Muscle of leg (tissue), 3 donors: ENCODE measurements at regions not wholly inside any gene's neighbourhood (a gene's known extent, or its start where the extent isn't known, plus 50 kb on each side); places are given as distances from the start of the nearest gene placed in this dataset.
"Not testable (repeated sequence)": the region's sequence is repeated elsewhere in the genome, so short reads cannot be mapped to it uniquely, and the experiment has no call there.

Source experiments
- DNase-seq: peaks from one replicate; pipeline ENCODE4 v3.0.0; 2013
- H3K27ac ChIP-seq: one replicate; pipeline ENCODE4 v1.5.1; 2013; ENCODE audit warnings: mild to moderate bottlenecking, low read length, control low read depth
- H3K27me3 ChIP-seq: one replicate; pipeline ENCODE4 v1.6.1; 2013; ENCODE audit warnings: low read length; ENCODE audit not compliant: control insufficient read depth, insufficient read depth
- H3K36me3 ChIP-seq: one replicate; pipeline ENCODE4 v1.6.1; 2013; ENCODE audit warnings: low read length; ENCODE audit not compliant: control insufficient read depth, insufficient read depth
- H3K4me1 ChIP-seq: one replicate; pipeline ENCODE4 v1.6.1; 2013; ENCODE audit warnings: low read length; ENCODE audit not compliant: control insufficient read depth, insufficient read depth
- H3K4me3 ChIP-seq: one replicate; pipeline ENCODE4 v1.5.1; 2013; ENCODE audit warnings: low read length, control low read depth
- H3K9me3 ChIP-seq: replicated peaks from 2 replicates; pipeline ENCODE4 v1.6.1; 2013; ENCODE audit warnings: low read depth, low read length; ENCODE audit not compliant: control insufficient read depth
- WGBS: methylation state at CpG from one replicate; pipeline ENCODE4 v1.1.5; 2013; ENCODE audit warnings: missing lambda C conversion rate; ENCODE audit not compliant: insufficient coverage; 5-methylcytosine and 5-hydroxymethylcytosine counted together

DNA sequence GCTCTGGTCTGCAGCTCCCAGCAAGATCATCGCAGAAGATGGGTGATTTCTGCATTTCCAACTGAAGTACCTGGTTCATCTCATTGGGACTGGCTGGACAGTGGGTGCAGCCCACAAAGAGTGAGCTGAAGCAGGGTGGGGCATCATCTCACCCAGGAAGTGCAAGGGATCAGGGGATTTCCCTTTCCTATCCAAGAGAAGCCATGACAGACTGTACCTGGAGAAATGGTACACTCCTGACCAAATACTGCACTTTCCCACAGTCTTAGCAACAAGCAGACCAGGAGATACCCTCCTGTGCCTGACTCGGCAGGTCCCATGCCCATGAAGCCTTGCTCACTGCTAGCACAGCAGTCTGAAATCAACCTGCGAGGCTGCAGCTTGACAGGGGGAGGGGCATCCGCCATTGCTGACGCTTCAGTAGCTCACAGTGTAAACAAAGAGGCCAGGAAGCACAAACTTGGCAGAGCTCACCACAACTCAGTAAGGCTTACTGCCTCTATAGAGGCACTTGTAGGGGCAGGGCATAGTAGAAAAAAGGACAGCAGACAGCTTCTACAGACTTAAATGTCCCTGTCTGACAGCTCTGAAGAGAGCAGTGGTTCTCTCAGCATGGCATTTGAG lies 60.5 kb downstream of the AREG start:
- H3K27me3 ChIP-seq, H3K4me3 ChIP-seq, H3K9me3 ChIP-seq, H3K36me3 ChIP-seq, H3K4me1 ChIP-seq, H3K27ac ChIP-seq: not testable (repeated sequence)
- WGBS: 44% methylated on average over 5 of the region's 5 CpGs
- DNase-seq: peak; percentile 43

DNA sequence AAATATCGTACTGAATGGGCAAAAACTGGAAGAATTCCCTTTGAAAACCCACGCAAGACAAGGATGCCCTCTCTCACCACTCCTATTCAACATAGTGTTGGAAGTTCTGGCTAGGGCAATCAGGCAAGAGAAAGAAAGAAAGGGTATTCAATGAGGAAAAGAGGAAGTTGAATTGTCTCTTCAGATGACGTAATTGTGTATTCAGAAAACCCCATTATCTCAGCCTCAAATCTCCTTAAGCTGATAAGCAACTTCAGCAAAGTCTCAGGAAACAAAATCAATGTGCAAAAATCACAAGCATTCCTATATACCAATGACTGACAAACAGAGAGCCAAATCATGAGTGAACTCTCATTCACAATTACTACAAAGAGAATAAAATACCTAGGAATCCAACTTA lies 64.4 kb downstream of the AREG start:
- not testable (repeated sequence) for DNase-seq, H3K36me3 ChIP-seq, H3K9me3 ChIP-seq, H3K4me1 ChIP-seq, H3K4me3 ChIP-seq, H3K27ac ChIP-seq, H3K27me3 ChIP-seq
- WGBS: no CpG with 5 or more reads among the region's 3 CpGs

DNA sequence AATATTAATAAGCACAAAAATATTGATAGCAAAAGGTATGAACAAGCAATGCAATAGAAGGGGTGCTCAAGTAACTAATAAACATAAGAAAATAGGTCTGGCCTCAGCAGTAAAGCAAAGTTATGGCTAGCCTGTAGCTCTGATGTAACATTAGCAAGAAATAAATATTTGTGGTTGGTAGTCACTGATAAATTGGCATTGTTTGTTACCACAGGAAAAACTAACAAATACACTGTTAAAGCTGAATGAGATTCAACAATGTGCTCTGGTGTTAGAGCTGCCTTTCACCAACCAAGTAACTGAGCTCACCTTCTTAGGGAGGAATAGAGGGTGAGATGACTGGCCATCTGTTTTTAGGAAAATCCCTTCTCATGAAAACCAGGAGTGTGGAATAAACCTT lies 71.4 kb downstream of the AREG start:
- no peaks in the 10 kb centered on the region for H3K9me3 ChIP-seq
- H3K27me3 ChIP-seq: no peaks in the 10 kb centered on the region
- DNase-seq: no peak
- H3K27ac ChIP-seq: no peak overlapping the region
- H3K4me1 ChIP-seq: no peaks in the 10 kb centered on the region
- H3K36me3 ChIP-seq: no peaks in the 10 kb centered on the region
- no peak overlapping the region for H3K4me3 ChIP-seq

DNA sequence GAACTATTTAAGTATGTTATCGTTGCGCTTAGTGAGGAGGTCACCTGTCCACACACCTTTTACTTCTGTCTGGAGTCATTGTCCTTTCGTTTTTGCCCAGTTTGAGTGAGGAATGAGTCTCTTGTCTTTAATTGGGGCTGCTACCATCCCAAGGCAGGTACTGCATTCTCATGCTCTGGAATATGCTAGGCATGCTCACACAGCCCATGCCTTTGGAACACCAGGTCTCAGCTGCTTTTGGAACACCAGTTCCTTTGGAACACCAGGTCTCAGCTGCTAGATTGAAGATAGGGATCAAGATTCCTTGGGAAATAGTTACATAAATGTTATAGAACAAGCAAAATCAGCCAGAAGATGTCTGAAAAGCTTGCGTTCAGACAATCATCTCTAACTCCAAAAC lies 73.1 kb downstream of the AREG start:
- WGBS: 95% methylated on average over 3 of the region's 4 CpGs
- Histone ChIP-seq H3K4me3 (no peak overlapping the region), H3K36me3 (no peaks in the 10 kb centered on the region), H3K27me3 (no peaks in the 10 kb centered on the region), H3K4me1 (no peaks in the 10 kb centered on the region), H3K27ac (no peak overlapping the region), H3K9me3 (no peaks in the 10 kb centered on the region)
- no peak for DNase-seq

DNA sequence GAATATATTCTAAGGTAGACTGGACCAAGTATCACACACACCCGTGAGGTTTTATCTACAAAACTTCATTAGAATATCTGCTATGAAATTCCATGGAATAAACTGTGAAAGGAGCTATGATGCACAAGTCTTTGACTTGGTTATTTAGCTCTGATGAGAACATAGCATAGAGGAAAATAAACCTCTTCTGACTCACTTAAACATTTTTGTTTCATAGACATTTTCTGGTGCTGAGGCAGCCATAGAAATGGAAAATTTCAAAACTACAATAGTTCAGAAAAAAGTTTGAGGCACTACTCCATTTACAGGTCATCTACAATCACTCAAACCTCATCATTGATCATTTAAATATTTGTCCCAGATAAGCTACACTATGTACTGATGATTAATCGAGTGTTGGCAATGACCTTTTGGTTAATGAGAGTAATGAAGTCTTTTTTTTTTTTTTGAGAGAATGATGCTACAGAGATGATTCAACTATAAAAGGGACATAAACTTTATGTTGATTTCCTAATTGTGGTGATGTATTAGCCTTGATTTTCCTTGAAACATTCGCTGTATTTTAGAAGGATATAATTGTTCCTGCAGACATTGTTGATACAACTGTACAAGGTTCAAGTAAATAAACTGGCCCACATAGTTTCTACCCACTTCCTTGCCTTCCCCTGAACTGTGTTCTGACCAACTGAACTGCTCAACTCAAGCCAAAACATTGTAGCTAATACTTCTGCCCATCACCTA lies 77.5 kb downstream of the AREG start:
- no peak overlapping the region for H3K27ac ChIP-seq
- no CpG with 5 or more reads among the region's 3 CpGs for WGBS
- no peak overlapping the region for H3K4me3 ChIP-seq
- DNase-seq: no peak
- H3K36me3 ChIP-seq: no peaks in the 10 kb centered on the region
- no peaks in the 10 kb centered on the region for H3K4me1 ChIP-seq
- H3K9me3 ChIP-seq: no peaks in the 10 kb centered on the region
- no peaks in the 10 kb centered on the region for H3K27me3 ChIP-seq

DNA sequence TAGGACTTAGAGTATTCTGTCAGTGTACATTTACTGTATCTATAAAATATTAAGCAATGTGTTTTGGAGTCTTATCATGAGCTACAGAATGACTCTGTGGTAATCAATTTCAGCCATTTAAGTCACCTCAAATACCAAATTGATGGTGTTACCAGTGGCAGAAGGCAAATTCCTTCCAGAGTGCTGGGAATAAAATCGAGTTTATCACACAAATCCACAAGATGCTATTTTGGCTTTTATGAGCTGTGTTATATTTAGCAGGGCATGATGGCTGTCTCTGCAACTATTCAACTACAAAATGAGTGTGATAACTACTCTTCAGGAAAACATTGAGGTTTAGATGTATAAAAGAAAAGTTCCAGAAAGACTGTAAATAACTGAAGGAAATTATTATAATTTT lies 78.2 kb downstream of the AREG start:
- no CpG with 5 or more reads among the region's 1 CpG for WGBS

DNA sequence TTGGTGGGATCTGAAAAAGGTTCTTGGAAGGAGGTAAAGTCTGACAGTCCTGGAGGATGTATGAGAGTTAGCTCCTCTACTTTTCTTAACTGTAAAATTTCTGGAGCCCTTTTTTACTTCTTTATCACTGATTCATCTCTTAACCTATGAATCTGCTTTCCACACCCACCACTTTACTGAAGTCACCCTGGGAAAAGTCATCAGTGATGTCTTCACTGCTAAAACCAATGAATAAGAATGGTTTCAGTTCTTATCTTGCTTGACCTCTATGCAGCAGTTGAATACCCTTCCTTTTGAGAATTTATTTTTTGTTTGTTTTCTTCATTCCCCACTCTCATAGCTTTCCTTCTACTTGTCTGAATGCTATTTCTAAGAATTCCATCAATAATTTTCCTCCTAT lies 80.0 kb downstream of the AREG start:
- no peaks in the 10 kb centered on the region for H3K27me3 ChIP-seq
- no peaks in the 10 kb centered on the region for H3K9me3 ChIP-seq

More for the DNA sequence above, 78.2 kb downstream of the AREG start:
- no peak overlapping the region for H3K4me3 ChIP-seq
- H3K9me3 ChIP-seq: no peaks in the 10 kb centered on the region
- no peaks in the 10 kb centered on the region for H3K36me3 ChIP-seq
- no peak for DNase-seq
- no peak overlapping the region for H3K27ac ChIP-seq
- H3K27me3 ChIP-seq: no peaks in the 10 kb centered on the region
- no peaks in the 10 kb centered on the region for H3K4me1 ChIP-seq

DNA sequence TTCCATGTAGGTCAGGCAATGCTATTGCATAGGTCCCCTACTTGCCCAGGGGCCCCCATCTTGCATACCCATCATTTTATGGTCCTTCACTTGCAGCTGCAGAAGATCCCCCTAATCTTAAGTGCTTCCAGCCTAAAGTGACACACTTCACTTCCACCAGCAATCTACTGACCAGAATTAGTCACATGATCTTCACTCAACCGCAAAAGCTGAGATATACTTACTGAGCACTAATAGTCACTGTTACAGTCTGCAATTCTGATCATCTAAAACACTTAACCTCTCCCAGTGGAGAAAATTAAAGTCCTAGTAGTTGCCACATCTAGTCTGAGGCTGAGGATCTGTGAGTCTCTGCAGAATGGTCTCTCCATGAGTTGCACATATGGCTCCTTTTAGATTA lies 82.1 kb downstream of the AREG start:
- Histone ChIP-seq H3K27ac (no peak overlapping the region), H3K9me3 (no peaks in the 10 kb centered on the region), H3K4me1 (peaks cover 2% of the 10 kb centered on the region), H3K4me3 (no peak overlapping the region), H3K36me3 (no peaks in the 10 kb centered on the region), H3K27me3 (no peaks in the 10 kb centered on the region)
- no peak for DNase-seq
- WGBS: no CpG with 5 or more reads among the region's 1 CpG

More for the DNA sequence above, 80.0 kb downstream of the AREG start:
- Histone ChIP-seq H3K4me1 (peaks cover 2% of the 10 kb centered on the region), H3K36me3 (no peaks in the 10 kb centered on the region), H3K27ac (no peak overlapping the region), H3K4me3 (no peak overlapping the region)
- DNase-seq: no peak

DNA sequence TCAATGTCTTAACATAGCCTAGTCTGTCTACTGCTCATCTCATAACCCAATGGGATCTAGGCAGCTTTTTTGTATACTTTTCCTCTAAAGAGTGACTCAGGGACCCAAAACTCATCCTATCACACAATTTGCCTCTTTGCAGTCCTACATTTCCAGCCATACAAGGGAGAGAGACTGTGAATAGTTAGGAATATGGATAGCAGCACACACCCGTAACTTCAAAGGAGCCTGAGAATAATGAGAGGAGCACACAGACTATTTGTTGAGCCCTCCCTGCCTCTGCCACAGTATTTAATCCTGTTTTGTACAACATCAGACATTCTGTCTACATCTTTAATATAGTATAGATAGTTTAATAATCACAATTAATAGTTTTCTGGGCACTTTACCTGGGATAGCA lies 83.2 kb downstream of the AREG start:
- H3K27ac ChIP-seq: no peak overlapping the region
- peaks cover 2% of the 10 kb centered on the region for H3K4me1 ChIP-seq
- H3K27me3 ChIP-seq: no peaks in the 10 kb centered on the region
- H3K36me3 ChIP-seq: no peaks in the 10 kb centered on the region
- no CpG with 5 or more reads among the region's 1 CpG for WGBS
- no peaks in the 10 kb centered on the region for H3K9me3 ChIP-seq
- no peak overlapping the region for H3K4me3 ChIP-seq
- no peak for DNase-seq

DNA sequence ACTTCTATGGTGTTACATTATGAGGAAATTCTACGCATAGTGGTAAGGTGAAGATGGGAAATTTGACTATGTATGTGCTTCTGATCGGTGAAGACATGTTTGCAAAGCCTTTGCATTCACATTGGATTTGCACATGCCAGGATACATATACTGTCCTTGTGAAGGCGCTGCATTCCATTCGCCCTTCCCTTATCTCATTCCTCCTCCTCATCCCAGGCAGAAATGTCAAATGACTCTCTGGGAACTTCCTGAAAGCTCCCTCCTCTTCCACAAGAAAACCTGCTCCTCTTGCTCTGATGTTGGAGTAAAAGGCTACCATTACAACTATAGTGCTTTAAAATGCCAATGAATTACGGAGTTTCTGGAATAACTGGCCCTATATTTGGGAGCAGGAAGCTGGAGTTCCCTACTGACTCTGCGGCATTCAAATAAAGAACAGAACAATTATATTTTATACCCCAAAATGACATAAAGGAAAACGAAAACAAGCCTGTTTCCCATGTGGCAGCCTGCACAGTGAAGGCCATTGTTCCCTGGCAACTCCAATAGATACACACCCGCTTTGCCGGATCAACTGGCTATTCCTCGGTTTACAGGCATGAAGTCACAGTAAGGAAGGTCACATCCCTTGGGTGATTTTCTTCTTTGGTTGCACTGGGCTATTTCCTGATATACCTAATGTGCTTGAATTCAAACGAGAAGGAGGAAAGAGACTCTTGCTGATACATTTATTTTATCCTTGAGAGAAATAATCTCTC lies 84.5 kb downstream of the AREG start:
- Histone ChIP-seq H3K36me3 (no peaks in the 10 kb centered on the region), H3K27ac (no peak overlapping the region), H3K27me3 (no peaks in the 10 kb centered on the region), H3K9me3 (no peaks in the 10 kb centered on the region), H3K4me1 (peaks cover 2% of the 10 kb centered on the region), H3K4me3 (no peak overlapping the region)
- WGBS: 72% methylated on average over 6 of the region's 11 CpGs
- peak; percentile 15 for DNase-seq
